ENCODE measurements at regions not wholly inside any gene's neighbourhood (a gene's known extent, or its start where the extent isn't known, plus 50 kb on each side); places are given as distances from the start of the nearest gene placed in this dataset.

- TF ChIP-seq MAX (CRISPR knock-in tag; IDR thresholded peaks at IDR 0.05): no peak
- no peak for TF ChIP-seq ELK1 (CRISPR knock-in tag; IDR thresholded peaks at IDR 0.05)
- TF ChIP-seq POLR2AphosphoS2 (IDR thresholded peaks at IDR 0.05; ENCODE audit: low read length): no peak
- TF ChIP-seq CTCF (IDR thresholded peaks at IDR 0.05 in 2 of 3, conservative IDR thresholded peaks at IDR 0.05 in 1 of 3; ENCODE audit: insufficient read depth in 2 of 3, low read depth in 1 of 3, low read length in 3 of 3): no peak
- TF ChIP-seq TOE1 (IDR thresholded peaks at IDR 0.05; ENCODE audit: borderline replicate concordance): no peak
- no peak for TF ChIP-seq TOE1 (CRISPR knock-in tag; IDR thresholded peaks at IDR 0.05; ENCODE audit: borderline replicate concordance, low read depth)
- no peak for TF ChIP-seq POLR2AphosphoS5 (IDR thresholded peaks at IDR 0.05; ENCODE audit: control insufficient read depth, insufficient read depth, low read depth, low read length)
- TF ChIP-seq HNRNPLL (IDR thresholded peaks at IDR 0.05; ENCODE audit: low read depth, low read length, poor library complexity, severe bottlenecking): no peak
- TF ChIP-seq GTF2F1 (IDR thresholded peaks at IDR 0.05; ENCODE audit: low read depth, low read length): no peak
- no peak for TF ChIP-seq XRCC5 (IDR thresholded peaks at IDR 0.05; ENCODE audit: low read depth, low read length)
- no peak for TF ChIP-seq ZBTB26 (CRISPR knock-in tag; IDR thresholded peaks at IDR 0.05)
- no peak for TF ChIP-seq FOXJ3 (CRISPR knock-in tag; IDR thresholded peaks at IDR 0.05)
- TF ChIP-seq FOXP1 (CRISPR knock-in tag; IDR thresholded peaks at IDR 0.05): no peak
- TF ChIP-seq MEIS2 (IDR thresholded peaks at IDR 0.05; ENCODE audit: partially characterized antibody): no peak
- no peak for TF ChIP-seq EGR1 (conservative IDR thresholded peaks at IDR 0.05)
These were observed 431.9 kb downstream of the COG6 start for GRCh38 chr13:40087091-40088002.
